ENCODE measurements at regions not wholly inside any gene's neighbourhood (a gene's known extent, or its start where the extent isn't known, plus 50 kb on each side); places are given as distances from the start of the nearest gene placed in this dataset.

GRCh38 chr5:141778206-141778605 is 96.2 kb upstream of the ARAP3 start:
- H3K4me3 ChIP-seq (ENCODE audit: extremely low read depth, insufficient read depth, low read length, poor library complexity, severe bottlenecking), result no peak overlapping the region
- peak overlapping the region; percentile 8 for H3K27ac ChIP-seq (ENCODE audit: low read depth, low read length, severe bottlenecking)
- peaks cover 11% of the 10 kb centered on the region for H3K4me1 ChIP-seq (ENCODE audit: control insufficient read depth, insufficient read depth, low read length, poor library complexity, severe bottlenecking)
- 60 to 79% methylated on average over 4 to 6 of the region's 11 CpGs for WGBS, 2 experiments (ENCODE audit: insufficient coverage in 2 of 2)
- no peaks in the 10 kb centered on the region for H3K9me3 ChIP-seq (ENCODE audit: control insufficient read depth, low read length)
- H3K36me3 ChIP-seq (ENCODE audit: control insufficient read depth, insufficient read depth, low read length), result no peaks in the 10 kb centered on the region

GRCh38 chr5:141777711-141778110 is 95.7 kb upstream of the ARAP3 start:
- no peaks in the 10 kb centered on the region for H3K9me3 ChIP-seq (ENCODE audit: control insufficient read depth, low read length)
- peaks cover 11% of the 10 kb centered on the region for H3K4me1 ChIP-seq (ENCODE audit: control insufficient read depth, insufficient read depth, low read length, poor library complexity, severe bottlenecking)
- peak overlapping the region; percentile 8 for H3K27ac ChIP-seq (ENCODE audit: low read depth, low read length, severe bottlenecking)
- no peak overlapping the region for H3K4me3 ChIP-seq (ENCODE audit: extremely low read depth, insufficient read depth, low read length, poor library complexity, severe bottlenecking)
- no peaks in the 10 kb centered on the region for H3K36me3 ChIP-seq (ENCODE audit: control insufficient read depth, insufficient read depth, low read length)
- 91 to 94% methylated on average over 2 of the region's 2 CpGs for WGBS, 2 experiments (ENCODE audit: insufficient coverage in 2 of 2)

GRCh38 chr5:141777130-141777529 is 95.1 kb upstream of the ARAP3 start:
- 91 to 96% methylated on average over 3 of the region's 3 CpGs for WGBS, 2 experiments (ENCODE audit: insufficient coverage in 2 of 2)
- no peaks in the 10 kb centered on the region for H3K36me3 ChIP-seq (ENCODE audit: control insufficient read depth, insufficient read depth, low read length)
- H3K9me3 ChIP-seq (ENCODE audit: control insufficient read depth, low read length), result no peaks in the 10 kb centered on the region
- no peak overlapping the region for H3K4me3 ChIP-seq (ENCODE audit: extremely low read depth, insufficient read depth, low read length, poor library complexity, severe bottlenecking)
- H3K4me1 ChIP-seq (ENCODE audit: control insufficient read depth, insufficient read depth, low read length, poor library complexity, severe bottlenecking), result peaks cover 11% of the 10 kb centered on the region
- H3K27ac ChIP-seq (ENCODE audit: low read depth, low read length, severe bottlenecking), result no peak overlapping the region

- no peak overlapping the region for H3K27ac ChIP-seq (ENCODE audit: low read depth, low read length, severe bottlenecking)
- WGBS, 2 experiments (ENCODE audit: insufficient coverage in 2 of 2), result 75 to 81% methylated on average over 14 to 16 of the region's 17 CpGs
- H3K4me1 ChIP-seq (ENCODE audit: control insufficient read depth, insufficient read depth, low read length, poor library complexity, severe bottlenecking), result peaks cover 16% of the 10 kb centered on the region
- no peaks in the 10 kb centered on the region for H3K36me3 ChIP-seq (ENCODE audit: control insufficient read depth, insufficient read depth, low read length)
- no peaks in the 10 kb centered on the region for H3K9me3 ChIP-seq (ENCODE audit: control insufficient read depth, low read length)
- H3K4me3 ChIP-seq (ENCODE audit: extremely low read depth, insufficient read depth, low read length, poor library complexity, severe bottlenecking), result no peak overlapping the region
Observed at GRCh38 chr5:141773779-141774562, 91.9 kb upstream of the ARAP3 start.

- H3K4me3 ChIP-seq (ENCODE audit: extremely low read depth, insufficient read depth, low read length, poor library complexity, severe bottlenecking), result no peak overlapping the region
- H3K36me3 ChIP-seq (ENCODE audit: control insufficient read depth, insufficient read depth, low read length), result no peaks in the 10 kb centered on the region
- H3K9me3 ChIP-seq (ENCODE audit: control insufficient read depth, low read length), result no peaks in the 10 kb centered on the region
- peaks cover 10% of the 10 kb centered on the region for H3K4me1 ChIP-seq (ENCODE audit: control insufficient read depth, insufficient read depth, low read length, poor library complexity, severe bottlenecking)
- 81 to 87% methylated on average over 6 to 8 of the region's 9 CpGs for WGBS, 2 experiments (ENCODE audit: insufficient coverage in 2 of 2)
- H3K27ac ChIP-seq (ENCODE audit: low read depth, low read length, severe bottlenecking), result no peak overlapping the region
Observed at GRCh38 chr5:141772281-141772680, 90.3 kb upstream of the ARAP3 start.

GRCh38 chr5:141771562-141771961 is 89.5 kb upstream of the ARAP3 start:
- 67% methylated on average over 3 of the region's 3 CpGs for WGBS, 2 experiments (ENCODE audit: insufficient coverage in 2 of 2)
- no peak overlapping the region for H3K27ac ChIP-seq (ENCODE audit: low read depth, low read length, severe bottlenecking)
- no peaks in the 10 kb centered on the region for H3K9me3 ChIP-seq (ENCODE audit: control insufficient read depth, low read length)
- H3K4me3 ChIP-seq (ENCODE audit: extremely low read depth, insufficient read depth, low read length, poor library complexity, severe bottlenecking), result no peak overlapping the region
- no peaks in the 10 kb centered on the region for H3K36me3 ChIP-seq (ENCODE audit: control insufficient read depth, insufficient read depth, low read length)
- H3K4me1 ChIP-seq (ENCODE audit: control insufficient read depth, insufficient read depth, low read length, poor library complexity, severe bottlenecking), result peaks cover 10% of the 10 kb centered on the region

GRCh38 chr5:141771031-141771430 is 89.0 kb upstream of the ARAP3 start:
- Histone ChIP-seq H3K4me3 (ENCODE audit: extremely low read depth, insufficient read depth, low read length, poor library complexity, severe bottlenecking) (no peak overlapping the region), H3K4me1 (ENCODE audit: control insufficient read depth, insufficient read depth, low read length, poor library complexity, severe bottlenecking) (peaks cover 10% of the 10 kb centered on the region), H3K9me3 (ENCODE audit: control insufficient read depth, low read length) (no peaks in the 10 kb centered on the region), H3K36me3 (ENCODE audit: control insufficient read depth, insufficient read depth, low read length) (no peaks in the 10 kb centered on the region), H3K27ac (ENCODE audit: low read depth, low read length, severe bottlenecking) (no peak overlapping the region)
- WGBS, 2 experiments (ENCODE audit: insufficient coverage in 2 of 2), result 31 to 32% methylated on average over 2 of the region's 4 CpGs

- H3K9me3 ChIP-seq (ENCODE audit: control insufficient read depth, low read length), result no peaks in the 10 kb centered on the region
- no peaks in the 10 kb centered on the region for H3K36me3 ChIP-seq (ENCODE audit: control insufficient read depth, insufficient read depth, low read length)
- H3K27ac ChIP-seq (ENCODE audit: low read depth, low read length, severe bottlenecking), result no peak overlapping the region
- no peak overlapping the region for H3K4me3 ChIP-seq (ENCODE audit: extremely low read depth, insufficient read depth, low read length, poor library complexity, severe bottlenecking)
- 75 to 96% methylated on average over 2 to 3 of the region's 3 CpGs for WGBS, 2 experiments (ENCODE audit: insufficient coverage in 2 of 2)
- peaks cover 10% of the 10 kb centered on the region for H3K4me1 ChIP-seq (ENCODE audit: control insufficient read depth, insufficient read depth, low read length, poor library complexity, severe bottlenecking)
Observed at GRCh38 chr5:141769671-141770070, 87.6 kb upstream of the ARAP3 start.

- Histone ChIP-seq H3K4me3 (ENCODE audit: extremely low read depth, insufficient read depth, low read length, poor library complexity, severe bottlenecking) (no peak overlapping the region), H3K4me1 (ENCODE audit: control insufficient read depth, insufficient read depth, low read length, poor library complexity, severe bottlenecking) (peaks cover 5% of the 10 kb centered on the region), H3K36me3 (ENCODE audit: control insufficient read depth, insufficient read depth, low read length) (no peaks in the 10 kb centered on the region), H3K27ac (ENCODE audit: low read depth, low read length, severe bottlenecking) (no peak overlapping the region), H3K9me3 (ENCODE audit: control insufficient read depth, low read length) (no peaks in the 10 kb centered on the region)
- WGBS, 2 experiments (ENCODE audit: insufficient coverage in 2 of 2), result 88 to 96% methylated on average over 14 to 15 of the region's 15 CpGs
Observed at GRCh38 chr5:141767671-141768070, 85.6 kb upstream of the ARAP3 start.

- Histone ChIP-seq H3K4me1 (ENCODE audit: control insufficient read depth, insufficient read depth, low read length, poor library complexity, severe bottlenecking) (peaks cover 2% of the 10 kb centered on the region), H3K4me3 (ENCODE audit: extremely low read depth, insufficient read depth, low read length, poor library complexity, severe bottlenecking) (no peak overlapping the region), H3K27ac (ENCODE audit: low read depth, low read length, severe bottlenecking) (no peak overlapping the region), H3K9me3 (ENCODE audit: control insufficient read depth, low read length) (no peaks in the 10 kb centered on the region), H3K36me3 (ENCODE audit: control insufficient read depth, insufficient read depth, low read length) (no peaks in the 10 kb centered on the region)
- WGBS, 2 experiments (ENCODE audit: insufficient coverage in 2 of 2), result 67% methylated on average over 2 of the region's 2 CpGs; no CpG with 5 or more reads in 1 of the 2 experiments
Observed at GRCh38 chr5:141765896-141766551, 84.0 kb upstream of the ARAP3 start.

GRCh38 chr5:141763541-141763940 is 81.5 kb upstream of the ARAP3 start:
- Histone ChIP-seq H3K4me1 (ENCODE audit: control insufficient read depth, insufficient read depth, low read length, poor library complexity, severe bottlenecking) (no peaks in the 10 kb centered on the region), H3K4me3 (ENCODE audit: extremely low read depth, insufficient read depth, low read length, poor library complexity, severe bottlenecking) (no peak overlapping the region), H3K27ac (ENCODE audit: low read depth, low read length, severe bottlenecking) (no peak overlapping the region), H3K9me3 (ENCODE audit: control insufficient read depth, low read length) (no peaks in the 10 kb centered on the region), H3K36me3 (ENCODE audit: control insufficient read depth, insufficient read depth, low read length) (no peaks in the 10 kb centered on the region)
- 93% methylated on average over 3 of the region's 5 CpGs; no CpG with 5 or more reads in 1 of the 2 experiments for WGBS, 2 experiments (ENCODE audit: insufficient coverage in 2 of 2)
